ENCODE measurements at regions not wholly inside any gene's neighbourhood (a gene's known extent, or its start where the extent isn't known, plus 50 kb on each side); places are given as distances from the start of the nearest gene placed in this dataset.

DNA sequence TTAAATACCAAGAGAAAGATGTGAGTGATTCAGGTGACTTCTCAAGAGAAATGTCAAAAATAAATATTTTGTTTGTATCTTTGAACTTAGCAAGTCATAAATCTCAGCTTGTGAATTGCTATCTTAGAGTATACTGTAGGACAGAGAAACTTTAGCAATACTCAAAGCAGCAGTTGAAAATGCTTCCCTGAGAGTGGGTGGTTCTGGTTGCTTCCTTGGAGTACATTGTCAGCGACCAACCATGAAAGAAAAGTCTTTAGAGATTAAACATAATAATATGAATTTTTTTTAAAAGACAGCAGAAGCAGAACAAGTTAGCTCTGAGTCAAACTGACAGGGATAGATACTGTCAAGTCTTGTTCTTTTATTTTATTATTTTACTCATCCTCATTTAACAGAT is 86.8 kb upstream of the OSBPL8 start:
- Histone ChIP-seq H3K27me3 (replicated peaks in 1 of 7) (no peaks in the 10 kb centered on the region), H3K36me3 (no peaks in the 10 kb centered on the region), H3K4me1 (no peaks in the 10 kb centered on the region), H3K9me3 (no peaks in the 10 kb centered on the region), H3K27ac (no peak overlapping the region), H3K4me3 (no peak overlapping the region)
- DNase-seq, result no peak
- intact Hi-C loops (cut with DNase I; ENCODE audit: low total_unique reads), result no loop called here
- TF ChIP-seq POLR2AphosphoS5 (IDR thresholded peaks at IDR 0.05), result no peak
- TF ChIP-seq POLR2A (IDR thresholded peaks at IDR 0.05), result no peak
- TF ChIP-seq, protein P1, sequence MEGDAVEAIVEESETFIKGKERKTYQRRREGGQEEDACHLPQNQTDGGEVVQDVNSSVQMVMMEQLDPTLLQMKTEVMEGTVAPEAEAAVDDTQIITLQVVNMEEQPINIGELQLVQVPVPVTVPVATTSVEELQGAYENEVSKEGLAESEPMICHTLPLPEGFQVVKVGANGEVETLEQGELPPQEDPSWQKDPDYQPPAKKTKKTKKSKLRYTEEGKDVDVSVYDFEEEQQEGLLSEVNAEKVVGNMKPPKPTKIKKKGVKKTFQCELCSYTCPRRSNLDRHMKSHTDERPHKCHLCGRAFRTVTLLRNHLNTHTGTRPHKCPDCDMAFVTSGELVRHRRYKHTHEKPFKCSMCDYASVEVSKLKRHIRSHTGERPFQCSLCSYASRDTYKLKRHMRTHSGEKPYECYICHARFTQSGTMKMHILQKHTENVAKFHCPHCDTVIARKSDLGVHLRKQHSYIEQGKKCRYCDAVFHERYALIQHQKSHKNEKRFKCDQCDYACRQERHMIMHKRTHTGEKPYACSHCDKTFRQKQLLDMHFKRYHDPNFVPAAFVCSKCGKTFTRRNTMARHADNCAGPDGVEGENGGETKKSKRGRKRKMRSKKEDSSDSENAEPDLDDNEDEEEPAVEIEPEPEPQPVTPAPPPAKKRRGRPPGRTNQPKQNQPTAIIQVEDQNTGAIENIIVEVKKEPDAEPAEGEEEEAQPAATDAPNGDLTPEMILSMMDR (IDR thresholded peaks at IDR 0.05 in 8 of 11, conservative IDR thresholded peaks at IDR 0.05 in 3 of 11), result no peak
- 85 to 100% (median 90%) methylated on average over 1 of the region's 1 CpG for WGBS, 5 donors

DNA sequence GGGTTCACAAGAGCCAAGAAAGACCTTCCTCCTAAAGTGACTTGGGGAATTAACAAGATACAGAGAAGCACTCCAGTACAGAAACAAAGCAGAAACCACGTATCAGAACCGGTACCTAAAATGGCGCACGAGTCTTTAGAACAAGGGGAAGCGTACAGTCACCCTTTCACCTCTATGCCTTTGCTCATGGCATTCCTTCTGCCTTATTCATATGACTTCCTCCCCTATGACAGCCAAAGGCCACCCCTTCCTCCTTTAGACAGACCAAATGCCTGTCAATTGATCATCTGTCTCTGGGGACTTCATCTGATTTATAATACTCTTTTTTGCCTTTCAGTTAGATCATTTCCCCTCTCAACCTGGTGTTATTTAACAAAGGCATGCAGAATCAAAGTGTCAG is 89.5 kb upstream of the OSBPL8 start:
- 91 to 99% (median 95%) methylated on average over 5 of the region's 5 CpGs for whole genome bisulfite sequencing, 5 donors
- H3K27me3 ChIP-seq (replicated peaks in 1 of 7), result no peaks in the 10 kb centered on the region
- no peaks in the 10 kb centered on the region for H3K4me1 ChIP-seq
- no peaks in the 10 kb centered on the region for H3K9me3 ChIP-seq
- no peaks in the 10 kb centered on the region for H3K36me3 ChIP-seq
- intact Hi-C loops (cut with DNase I; ENCODE audit: low total_unique reads), result no loop called here
- TF ChIP-seq POLR2A (IDR thresholded peaks at IDR 0.05), result no peak
- TF ChIP-seq, protein P1 (IDR thresholded peaks at IDR 0.05 in 8 of 11, conservative IDR thresholded peaks at IDR 0.05 in 3 of 11), result no peak
- no peak for TF ChIP-seq POLR2AphosphoS5 (IDR thresholded peaks at IDR 0.05)
- DNase-seq, result no peak
- no peak overlapping the region for H3K4me3 ChIP-seq
- H3K27ac ChIP-seq, result no peak overlapping the region

DNA sequence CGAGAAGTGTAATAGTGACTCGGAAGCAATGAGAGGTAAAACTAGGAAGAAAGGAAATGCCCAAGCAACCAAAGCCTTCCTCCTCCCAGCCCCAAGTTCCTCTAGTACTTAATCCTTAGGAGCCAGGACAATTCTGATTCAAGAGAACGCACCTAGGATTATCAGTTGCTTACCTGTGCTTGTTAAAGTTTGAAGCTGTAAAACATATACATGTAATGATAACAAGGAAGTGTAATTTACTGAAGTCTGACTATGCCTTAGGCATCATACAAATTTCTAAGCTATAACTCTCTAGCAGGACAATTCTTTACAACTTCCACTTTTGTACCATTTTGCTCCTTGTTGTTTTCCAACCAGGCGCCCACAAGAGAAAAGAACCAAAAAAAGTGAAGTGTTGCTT is 92.8 kb upstream of the OSBPL8 start:
- H3K4me1 ChIP-seq, result no peaks in the 10 kb centered on the region
- peaks cover 0 to 1% (median 0%) of the 10 kb centered on the region in 8 donors for H3K9me3 ChIP-seq
- H3K4me3 ChIP-seq, result no peak overlapping the region
- H3K27ac ChIP-seq, result no peak overlapping the region
- no peak for TF ChIP-seq POLR2AphosphoS5 (IDR thresholded peaks at IDR 0.05)
- H3K36me3 ChIP-seq, result no peaks in the 10 kb centered on the region
- intact Hi-C loops (cut with DNase I; ENCODE audit: low total_unique reads), result no loop called here
- DNase-seq, result no peak
- WGBS, 5 donors, result 80 to 91% (median 87%) methylated on average over 4 of the region's 4 CpGs
- H3K27me3 ChIP-seq (replicated peaks in 1 of 7), result no peaks in the 10 kb centered on the region

DNA sequence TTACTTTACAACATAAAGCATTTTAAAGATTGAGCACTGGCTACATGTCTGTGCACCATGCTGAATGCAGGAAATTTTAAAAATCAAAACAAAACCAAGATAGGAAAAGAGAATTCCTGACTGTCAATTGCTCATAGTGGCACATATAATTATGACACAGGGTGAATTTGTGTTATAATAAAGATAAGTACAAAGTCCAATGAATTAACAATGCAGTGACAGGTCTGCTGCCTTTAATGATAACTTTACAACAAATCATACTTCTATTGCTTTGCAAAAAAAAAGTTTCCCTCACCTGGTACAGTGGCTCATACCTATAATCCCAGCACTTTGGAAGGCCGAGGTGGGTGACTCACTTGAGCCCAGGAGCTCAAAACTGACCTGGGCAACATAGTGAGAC is 93.8 kb upstream of the OSBPL8 start:
- 77 to 96% (median 91%) methylated on average over 1 of the region's 1 CpG for WGBS, 5 donors

More for the DNA sequence above, 93.8 kb upstream of the OSBPL8 start:
- Histone ChIP-seq H3K9me3 (peaks cover 0 to 7% (median 0%) of the 10 kb centered on the region in 8 donors), H3K36me3 (no peaks in the 10 kb centered on the region), H3K4me3 (no peak overlapping the region), H3K27ac (no peak overlapping the region), H3K27me3 (replicated peaks in 1 of 7) (no peaks in the 10 kb centered on the region), H3K4me1 (no peaks in the 10 kb centered on the region)
- TF ChIP-seq, protein P1 (IDR thresholded peaks at IDR 0.05 in 8 of 11, conservative IDR thresholded peaks at IDR 0.05 in 3 of 11), result no peak
- TF ChIP-seq POLR2AphosphoS5 (IDR thresholded peaks at IDR 0.05) (no peak), POLR2A (IDR thresholded peaks at IDR 0.05) (no peak)
- intact Hi-C loops (cut with DNase I; ENCODE audit: low total_unique reads), result no loop called here
- no peak for DNase-seq

Measured in spleen (tissue), 11 donors.